ENCODE measurements at regions not wholly inside any gene's neighbourhood (a gene's known extent, or its start where the extent isn't known, plus 50 kb on each side); places are given as distances from the start of the nearest gene placed in this dataset.

DNA sequence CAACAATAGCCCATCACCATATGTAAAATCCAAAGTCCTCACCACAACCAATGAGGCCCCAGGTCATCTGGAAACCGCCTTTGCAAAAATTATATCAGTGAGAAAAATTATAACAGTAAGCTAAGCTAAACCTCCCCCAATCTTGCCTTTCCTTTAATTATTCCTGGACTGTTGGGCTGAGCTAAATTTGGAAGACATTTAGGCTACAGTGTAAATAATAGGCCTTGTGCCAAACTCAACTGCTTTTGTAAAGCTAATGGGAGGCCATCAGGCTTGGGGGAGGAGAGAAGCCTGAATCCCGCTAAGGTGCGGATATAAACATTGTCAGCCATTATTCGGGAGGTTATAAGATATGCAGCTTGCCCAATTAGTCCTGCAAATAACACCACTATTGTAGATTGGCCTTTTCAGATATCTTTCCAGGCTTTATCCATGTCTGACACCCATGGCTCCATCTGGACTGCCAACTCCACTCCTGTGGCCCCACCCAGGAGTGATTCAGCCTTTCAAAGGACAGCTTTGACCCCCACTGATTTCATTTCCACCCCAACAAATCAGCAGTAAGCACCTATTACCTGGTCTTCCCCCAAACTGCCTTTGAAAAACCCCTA lies 53.0 kb upstream of the CA12 start:
- intact Hi-C loops (cut with DNase I; ENCODE audit: low total_unique reads): no loop called here
- no peaks in the 10 kb centered on the region for H3K9me3 ChIP-seq
- H3K27ac ChIP-seq: no peak overlapping the region
- TF ChIP-seq POLR2A (IDR thresholded peaks at IDR 0.05): no peak
- TF ChIP-seq POLR2AphosphoS5 (IDR thresholded peaks at IDR 0.05): no peak
- TF ChIP-seq, protein P1, sequence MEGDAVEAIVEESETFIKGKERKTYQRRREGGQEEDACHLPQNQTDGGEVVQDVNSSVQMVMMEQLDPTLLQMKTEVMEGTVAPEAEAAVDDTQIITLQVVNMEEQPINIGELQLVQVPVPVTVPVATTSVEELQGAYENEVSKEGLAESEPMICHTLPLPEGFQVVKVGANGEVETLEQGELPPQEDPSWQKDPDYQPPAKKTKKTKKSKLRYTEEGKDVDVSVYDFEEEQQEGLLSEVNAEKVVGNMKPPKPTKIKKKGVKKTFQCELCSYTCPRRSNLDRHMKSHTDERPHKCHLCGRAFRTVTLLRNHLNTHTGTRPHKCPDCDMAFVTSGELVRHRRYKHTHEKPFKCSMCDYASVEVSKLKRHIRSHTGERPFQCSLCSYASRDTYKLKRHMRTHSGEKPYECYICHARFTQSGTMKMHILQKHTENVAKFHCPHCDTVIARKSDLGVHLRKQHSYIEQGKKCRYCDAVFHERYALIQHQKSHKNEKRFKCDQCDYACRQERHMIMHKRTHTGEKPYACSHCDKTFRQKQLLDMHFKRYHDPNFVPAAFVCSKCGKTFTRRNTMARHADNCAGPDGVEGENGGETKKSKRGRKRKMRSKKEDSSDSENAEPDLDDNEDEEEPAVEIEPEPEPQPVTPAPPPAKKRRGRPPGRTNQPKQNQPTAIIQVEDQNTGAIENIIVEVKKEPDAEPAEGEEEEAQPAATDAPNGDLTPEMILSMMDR (IDR thresholded peaks at IDR 0.05): no peak
- no peaks in the 10 kb centered on the region for H3K36me3 ChIP-seq
- no peaks in the 10 kb centered on the region for H3K27me3 ChIP-seq
- no peak for DNase-seq (ENCODE audit: low spot score in 2 of 2)
- peaks cover 0 to 8% of the 10 kb centered on the region in 2 donors for H3K4me1 ChIP-seq
- H3K4me3 ChIP-seq: no peak overlapping the region

DNA sequence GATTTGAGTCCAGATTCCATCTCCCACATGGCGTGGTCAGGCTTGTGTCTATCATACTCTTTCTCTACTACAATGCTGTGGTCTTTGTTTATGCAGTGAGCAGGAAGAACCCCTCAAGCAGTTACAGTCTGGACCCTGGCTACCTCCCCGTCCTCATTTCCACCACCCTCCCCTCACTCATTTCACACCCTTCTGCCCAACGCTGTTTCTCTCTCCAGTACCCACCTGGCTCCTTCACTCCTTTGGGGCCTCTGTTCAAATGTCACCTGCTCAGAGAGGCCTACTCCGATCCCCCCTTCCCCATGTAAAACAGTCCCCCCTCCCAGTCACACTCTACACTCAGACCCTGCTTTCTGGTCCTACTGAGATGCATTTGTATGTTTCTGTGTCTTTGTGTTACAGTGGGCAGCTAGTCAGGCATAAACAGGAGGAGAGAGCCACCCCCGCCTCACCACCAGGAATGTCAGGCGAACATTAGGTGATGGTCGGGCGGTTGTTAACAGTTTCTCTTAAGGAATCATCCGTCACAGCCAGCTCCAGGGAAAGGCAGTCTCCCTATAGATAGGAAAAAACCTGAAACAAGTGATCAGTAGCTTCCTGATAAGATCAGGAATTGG lies 53.7 kb upstream of the CA12 start:
- H3K36me3 ChIP-seq: no peaks in the 10 kb centered on the region
- no peak overlapping the region for H3K4me3 ChIP-seq
- no peaks in the 10 kb centered on the region for H3K27me3 ChIP-seq
- H3K9me3 ChIP-seq: no peaks in the 10 kb centered on the region
- H3K4me1 ChIP-seq: peaks cover 0 to 8% of the 10 kb centered on the region in 2 donors
- intact Hi-C loops (cut with DNase I; ENCODE audit: low total_unique reads): no loop called here
- TF ChIP-seq, protein P1 (IDR thresholded peaks at IDR 0.05): no peak
- TF ChIP-seq POLR2A (IDR thresholded peaks at IDR 0.05) (no peak), POLR2AphosphoS5 (IDR thresholded peaks at IDR 0.05) (no peak)
- no peak for DNase-seq (ENCODE audit: low spot score in 2 of 2)
- no peak overlapping the region for H3K27ac ChIP-seq

DNA sequence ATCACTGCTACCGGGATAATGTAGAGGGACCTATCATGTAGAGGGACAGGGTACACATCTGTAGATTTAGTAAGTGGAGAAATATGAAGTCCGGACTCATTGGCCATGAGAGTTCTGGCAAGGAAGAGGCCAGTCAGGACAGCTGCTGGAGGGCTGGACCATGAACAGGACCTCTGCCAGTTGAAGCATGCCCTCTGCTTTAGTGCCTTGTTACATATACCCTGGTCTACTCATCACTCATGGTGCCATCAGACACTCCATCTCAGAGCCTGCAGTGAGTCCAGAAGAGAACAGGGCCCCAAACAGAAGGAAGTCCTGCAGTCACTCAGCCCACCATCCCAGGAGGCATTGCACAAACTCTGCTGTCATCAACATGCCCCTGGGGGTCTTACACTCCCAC lies 54.7 kb upstream of the CA12 start:
- H3K36me3 ChIP-seq: no peaks in the 10 kb centered on the region
- H3K27ac ChIP-seq: peak overlapping the region; percentile 53 to 84
- TF ChIP-seq, protein P1 (IDR thresholded peaks at IDR 0.05): no peak
- no peak for TF ChIP-seq POLR2AphosphoS5 (IDR thresholded peaks at IDR 0.05)
- no peak for TF ChIP-seq POLR2A (IDR thresholded peaks at IDR 0.05)
- DNase-seq (ENCODE audit: low spot score in 2 of 2): no peak
- H3K9me3 ChIP-seq: no peaks in the 10 kb centered on the region
- H3K4me3 ChIP-seq: no peak overlapping the region
- intact Hi-C loops (cut with DNase I; ENCODE audit: low total_unique reads): no loop called here
- no peaks in the 10 kb centered on the region for H3K27me3 ChIP-seq
- H3K4me1 ChIP-seq: peaks cover 0 to 8% of the 10 kb centered on the region in 2 donors

DNA sequence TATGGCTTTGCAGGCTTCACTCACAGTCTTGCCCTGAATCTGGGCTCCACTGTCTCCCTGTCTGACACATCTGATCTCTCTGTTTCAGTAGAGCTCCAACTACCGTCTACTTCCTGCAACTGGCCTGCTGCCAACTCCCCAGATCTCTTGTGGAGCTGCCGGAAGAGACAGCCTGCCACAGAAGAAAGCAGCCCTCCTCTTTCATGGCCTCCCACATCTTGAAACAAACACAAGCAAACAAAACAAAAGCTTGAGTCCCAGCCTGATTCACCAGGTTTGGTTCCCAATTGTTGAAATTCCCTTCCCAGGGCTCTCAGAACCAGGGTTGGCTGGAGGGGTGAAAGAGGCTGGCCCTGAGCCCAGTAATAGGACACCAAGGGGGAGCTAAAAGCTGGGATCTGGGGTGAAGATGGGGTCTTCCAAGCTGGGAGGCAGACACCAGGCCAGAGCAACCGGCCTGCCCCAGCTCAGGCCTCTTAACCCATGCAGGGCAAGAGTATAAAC lies 55.3 kb upstream of the CA12 start:
- peak; percentile 61 to 85 for DNase-seq (ENCODE audit: low spot score in 2 of 2)
- no peak for TF ChIP-seq POLR2A (IDR thresholded peaks at IDR 0.05)
- TF ChIP-seq POLR2AphosphoS5 (IDR thresholded peaks at IDR 0.05): no peak
- TF ChIP-seq, protein P1 (IDR thresholded peaks at IDR 0.05): no peak
- Histone ChIP-seq H3K27ac (peak overlapping the region; percentile 53 to 84), H3K9me3 (no peaks in the 10 kb centered on the region), H3K4me1 (peaks cover 0 to 8% of the 10 kb centered on the region in 2 donors), H3K36me3 (no peaks in the 10 kb centered on the region), H3K4me3 (no peak overlapping the region), H3K27me3 (no peaks in the 10 kb centered on the region)
- intact Hi-C loops (cut with DNase I; ENCODE audit: low total_unique reads): no loop called here

DNA sequence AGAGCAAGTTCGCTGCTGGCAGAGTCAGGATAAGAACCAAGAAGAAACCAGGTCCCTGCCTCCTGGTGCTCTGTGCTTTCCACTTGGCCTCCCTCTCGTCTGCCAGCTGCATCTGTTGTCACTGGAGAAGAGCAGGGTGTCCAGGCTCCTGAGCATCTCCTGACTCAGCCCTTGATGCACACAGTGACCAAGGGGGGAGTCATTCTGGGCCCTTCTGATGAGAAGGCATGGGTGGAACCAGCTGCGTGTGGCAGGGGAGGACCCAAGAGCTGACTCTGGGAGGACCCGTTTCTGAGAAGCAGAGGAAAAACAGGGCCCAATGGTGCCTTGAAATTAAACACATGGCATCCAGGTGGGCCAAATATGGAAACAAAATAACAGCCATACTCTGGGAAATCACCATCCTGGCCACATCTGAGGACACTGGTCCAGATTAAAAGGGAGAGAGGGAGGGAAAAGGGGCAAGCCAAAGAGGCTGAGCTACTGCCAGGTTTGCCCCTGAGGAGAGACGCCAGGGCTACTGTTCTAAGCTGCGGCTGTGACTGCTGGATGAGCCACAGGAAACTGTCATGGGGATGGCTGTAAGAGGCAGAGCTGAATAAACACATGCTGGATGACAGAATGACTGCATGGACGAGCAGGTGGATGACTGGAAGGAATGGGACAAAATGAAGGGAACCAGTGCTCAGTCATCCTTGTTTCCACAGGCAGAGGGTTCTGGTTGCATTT lies 58.1 kb upstream of the CA12 start:
- TF ChIP-seq POLR2A (IDR thresholded peaks at IDR 0.05) (no peak), POLR2AphosphoS5 (IDR thresholded peaks at IDR 0.05) (no peak)
- TF ChIP-seq, protein P1 (IDR thresholded peaks at IDR 0.05): no peak
- intact Hi-C loops (cut with DNase I; ENCODE audit: low total_unique reads): no loop called here
- DNase-seq (ENCODE audit: low spot score in 2 of 2): no peak

More for the DNA sequence above, 58.1 kb upstream of the CA12 start:
- H3K9me3 ChIP-seq: no peaks in the 10 kb centered on the region
- no peaks in the 10 kb centered on the region for H3K27me3 ChIP-seq
- no peak overlapping the region for H3K4me3 ChIP-seq
- H3K36me3 ChIP-seq: no peaks in the 10 kb centered on the region
- H3K27ac ChIP-seq: no peak overlapping the region
- peaks cover 0 to 8% of the 10 kb centered on the region in 2 donors for H3K4me1 ChIP-seq
